Skeletal muscle tissue (tissue), 3 donors: ENCODE measurements at regions not wholly inside any gene's neighbourhood (a gene's known extent, or its start where the extent isn't known, plus 50 kb on each side); places are given as distances from the start of the nearest gene placed in this dataset.

Experiments
- H3K27ac ChIP-seq: one replicate; pipeline ENCODE4 v1.7.0; 2013; ENCODE audit warnings: mild to moderate bottlenecking, low read depth, low read length, inconsistent platforms
- H3K27me3 ChIP-seq, 3 donors: one replicate each; pipeline ENCODE4 v1.7.0; 2013; ENCODE audit warnings: low read length in 3 of 3; ENCODE audit not compliant: control insufficient read depth in 3 of 3, insufficient read depth in 3 of 3
- H3K36me3 ChIP-seq, 3 donors: one replicate each; pipeline ENCODE4 v1.7.0; 2013; ENCODE audit warnings: low read length in 3 of 3; ENCODE audit not compliant: control insufficient read depth in 3 of 3, insufficient read depth in 3 of 3
- H3K4me1 ChIP-seq, 3 donors: one replicate each; pipeline ENCODE4 v1.7.0; 2013; ENCODE audit warnings: low read length in 3 of 3, mild to moderate bottlenecking in 3 of 3; ENCODE audit not compliant: control insufficient read depth in 3 of 3, insufficient read depth in 3 of 3
- H3K4me3 ChIP-seq, 3 donors: one replicate each; pipeline ENCODE4 v1.7.0; 2013; ENCODE audit warnings: low read length in 3 of 3
- H3K9ac ChIP-seq, 3 donors: one replicate each; pipeline ENCODE4 v1.7.0; 2013; ENCODE audit warnings: low read length in 3 of 3, mild to moderate bottlenecking in 3 of 3, moderate library complexity in 2 of 3, low read depth in 1 of 3
- H3K9me3 ChIP-seq, 3 donors: one replicate each; pipeline ENCODE4 v1.7.0; 2013; ENCODE audit warnings: low read length in 3 of 3; ENCODE audit not compliant: control insufficient read depth in 3 of 3
- donor health status: Osteomylitis.

DNA sequence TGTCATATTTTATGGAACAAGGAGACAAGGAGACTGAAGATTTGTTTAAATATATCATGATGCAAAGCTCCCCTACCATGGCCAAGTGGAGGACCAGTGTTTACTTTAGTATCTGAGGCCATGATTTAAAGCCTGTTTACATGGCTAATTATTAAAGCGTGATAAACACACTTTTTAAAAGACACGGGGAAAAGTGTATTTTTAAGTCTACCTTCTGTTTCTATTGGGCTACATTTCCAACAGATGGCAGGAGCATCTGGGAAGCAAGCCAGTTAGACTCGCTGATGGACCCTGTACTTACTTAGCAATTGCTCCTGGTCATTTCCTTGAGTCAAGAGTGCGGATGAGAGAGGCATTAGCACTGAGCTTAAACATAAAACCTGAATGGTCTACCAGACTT is 480.3 kb upstream of the SEMA6A start:
- Histone ChIP-seq H3K9me3 (no peaks in the 10 kb centered on the region), H3K27me3 (no peaks in the 10 kb centered on the region)

GRCh38 chr5:117054141-117054540 is 479.5 kb upstream of the SEMA6A start:
- Histone ChIP-seq H3K36me3 (no peaks in the 10 kb centered on the region), H3K27ac (no peak overlapping the region), H3K4me1 (no peaks in the 10 kb centered on the region), H3K4me3 (no peak overlapping the region), H3K9ac (no peak overlapping the region), H3K9me3 (no peaks in the 10 kb centered on the region), H3K27me3 (no peaks in the 10 kb centered on the region)

More for the DNA sequence above, 480.3 kb upstream of the SEMA6A start:
- Histone ChIP-seq H3K4me3 (no peak overlapping the region), H3K27ac (no peak overlapping the region), H3K9ac (no peak overlapping the region), H3K4me1 (no peaks in the 10 kb centered on the region), H3K36me3 (no peaks in the 10 kb centered on the region)

- no peaks in the 10 kb centered on the region for H3K36me3 ChIP-seq
- H3K9me3 ChIP-seq = no peaks in the 10 kb centered on the region
- no peaks in the 10 kb centered on the region for H3K27me3 ChIP-seq
- H3K9ac ChIP-seq = no peak overlapping the region
- H3K27ac ChIP-seq = no peak overlapping the region
- H3K4me3 ChIP-seq = no peak overlapping the region
- no peaks in the 10 kb centered on the region for H3K4me1 ChIP-seq
These were observed 467.4 kb upstream of the SEMA6A start for GRCh38 chr5:117041926-117042595.

DNA sequence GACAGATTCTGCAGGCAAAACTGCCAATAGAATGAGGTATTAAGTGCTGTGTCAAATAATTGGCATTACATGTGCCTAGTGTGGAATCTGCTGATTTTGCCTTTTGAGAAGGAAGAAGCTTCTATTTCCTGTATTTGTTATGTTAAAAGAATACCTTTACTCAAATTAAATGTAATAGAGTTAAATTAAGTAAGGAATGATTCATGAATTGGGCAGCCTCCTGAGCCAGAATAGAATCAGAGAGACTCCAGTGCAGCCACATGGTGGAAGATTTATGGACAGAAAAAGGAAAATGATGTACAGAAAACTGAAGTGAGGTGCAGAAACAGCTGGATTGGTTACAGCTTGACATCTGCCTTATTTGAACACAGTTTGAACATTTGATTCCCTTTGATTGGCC is 464.4 kb upstream of the SEMA6A start:
- no peak overlapping the region for H3K27ac ChIP-seq
- no peak overlapping the region for H3K4me3 ChIP-seq
- no peaks in the 10 kb centered on the region for H3K27me3 ChIP-seq
- no peaks in the 10 kb centered on the region for H3K36me3 ChIP-seq
- no peaks in the 10 kb centered on the region for H3K4me1 ChIP-seq
- no peak overlapping the region for H3K9ac ChIP-seq
- H3K9me3 ChIP-seq = no peaks in the 10 kb centered on the region

DNA sequence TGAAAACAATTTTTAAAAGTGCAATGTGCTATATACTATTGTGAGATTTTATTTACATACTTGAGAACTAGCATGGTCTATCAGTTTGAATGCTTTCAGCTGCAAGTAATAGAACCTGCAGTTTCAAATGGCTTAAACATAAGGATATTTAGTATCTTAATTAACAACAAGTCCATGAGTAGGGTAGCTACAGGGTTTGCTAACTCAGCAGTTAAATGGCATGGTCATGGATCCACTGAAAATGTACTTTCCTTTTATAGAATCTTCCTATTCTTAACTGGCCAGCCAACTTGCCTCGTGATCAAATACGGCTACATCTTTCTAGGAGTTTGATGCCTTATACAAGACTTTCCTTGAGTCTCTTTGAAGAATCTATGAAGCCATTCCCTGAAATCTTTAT is 452.8 kb upstream of the SEMA6A start:
- H3K27me3 ChIP-seq = no peaks in the 10 kb centered on the region

GRCh38 chr5:117020999-117021398 is 446.4 kb upstream of the SEMA6A start:
- Histone ChIP-seq H3K4me1 (no peaks in the 10 kb centered on the region), H3K4me3 (no peak overlapping the region), H3K27ac (no peak overlapping the region), H3K9me3 (no peaks in the 10 kb centered on the region), H3K36me3 (no peaks in the 10 kb centered on the region), H3K9ac (no peak overlapping the region), H3K27me3 (no peaks in the 10 kb centered on the region)

More for the DNA sequence above, 452.8 kb upstream of the SEMA6A start:
- no peaks in the 10 kb centered on the region for H3K36me3 ChIP-seq
- no peak overlapping the region for H3K4me3 ChIP-seq
- no peak overlapping the region for H3K9ac ChIP-seq
- no peak overlapping the region for H3K27ac ChIP-seq
- H3K9me3 ChIP-seq = no peaks in the 10 kb centered on the region
- H3K4me1 ChIP-seq = no peaks in the 10 kb centered on the region

GRCh38 chr5:117013280-117013877 is 438.8 kb upstream of the SEMA6A start:
- Histone ChIP-seq H3K36me3 (no peaks in the 10 kb centered on the region), H3K9ac (no peak overlapping the region), H3K27ac (no peak overlapping the region), H3K27me3 (no peaks in the 10 kb centered on the region), H3K9me3 (peaks cover 0 to 6% (median 5%) of the 10 kb centered on the region in 3 donors), H3K4me3 (no peak overlapping the region), H3K4me1 (no peaks in the 10 kb centered on the region)

- no peak overlapping the region for H3K4me3 ChIP-seq
- no peaks in the 10 kb centered on the region for H3K4me1 ChIP-seq
- H3K27ac ChIP-seq = no peak overlapping the region
- no peaks in the 10 kb centered on the region for H3K27me3 ChIP-seq
- no peaks in the 10 kb centered on the region for H3K36me3 ChIP-seq
- peaks cover 0 to 6% (median 5%) of the 10 kb centered on the region in 3 donors for H3K9me3 ChIP-seq
- H3K9ac ChIP-seq = no peak overlapping the region
These were observed 436.0 kb upstream of the SEMA6A start for GRCh38 chr5:117010574-117010973.

GRCh38 chr5:116998024-116998423 is 423.4 kb upstream of the SEMA6A start:
- no peaks in the 10 kb centered on the region for H3K36me3 ChIP-seq
- H3K9ac ChIP-seq = no peak overlapping the region
- H3K27ac ChIP-seq = no peak overlapping the region
- no peaks in the 10 kb centered on the region for H3K4me1 ChIP-seq
- H3K9me3 ChIP-seq = no peaks in the 10 kb centered on the region
- H3K27me3 ChIP-seq = no peaks in the 10 kb centered on the region
- no peak overlapping the region for H3K4me3 ChIP-seq

DNA sequence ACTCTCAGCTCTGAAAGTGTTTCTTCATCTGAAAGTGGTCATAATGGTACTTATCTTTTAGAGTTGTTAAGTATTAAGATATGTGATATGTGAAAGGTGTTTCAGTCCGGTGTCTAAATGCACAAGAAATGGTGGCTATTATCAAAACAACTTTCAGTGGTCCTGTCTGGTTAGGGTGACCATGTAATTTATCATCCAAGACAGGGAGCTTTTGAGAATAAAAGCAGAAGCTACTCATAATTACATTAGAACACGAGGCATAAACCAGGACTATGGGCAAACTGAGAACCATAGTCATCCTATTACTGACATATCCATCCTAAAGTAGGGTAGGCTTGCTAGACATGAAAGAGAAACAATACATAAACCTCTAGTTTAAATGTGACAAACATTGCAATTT is 418.1 kb upstream of the SEMA6A start:
- Histone ChIP-seq H3K9ac (no peak overlapping the region), H3K4me3 (no peak overlapping the region), H3K27me3 (no peaks in the 10 kb centered on the region), H3K36me3 (no peaks in the 10 kb centered on the region), H3K9me3 (no peaks in the 10 kb centered on the region), H3K27ac (no peak overlapping the region), H3K4me1 (no peaks in the 10 kb centered on the region)
